ENCODE measurements at regions not wholly inside any gene's neighbourhood (a gene's known extent, or its start where the extent isn't known, plus 50 kb on each side); places are given as distances from the start of the nearest gene placed in this dataset.
"Not testable (repeated sequence)": the region's sequence is repeated elsewhere in the genome, so short reads cannot be mapped to it uniquely, and the experiment has no call there.

GRCh38 chr2:97348265-97348664, 235.3 kb downstream of the ANKRD36 start:
- Mint-ChIP-seq H3K4me3 (ENCODE audit: unreplicated experiment) (no peak overlapping the region), H3K4me1 (ENCODE audit: low read depth, unreplicated experiment) (peaks cover 3% of the 10 kb centered on the region), H3K27me3 (ENCODE audit: unreplicated experiment) (no peaks in the 10 kb centered on the region), H3K27ac (ENCODE audit: unreplicated experiment) (no peak overlapping the region), H3K9me3 (ENCODE audit: unreplicated experiment) (no peaks in the 10 kb centered on the region), H3K36me3 (ENCODE audit: unreplicated experiment) (no peaks in the 10 kb centered on the region)
- TF ChIP-seq, protein P1, sequence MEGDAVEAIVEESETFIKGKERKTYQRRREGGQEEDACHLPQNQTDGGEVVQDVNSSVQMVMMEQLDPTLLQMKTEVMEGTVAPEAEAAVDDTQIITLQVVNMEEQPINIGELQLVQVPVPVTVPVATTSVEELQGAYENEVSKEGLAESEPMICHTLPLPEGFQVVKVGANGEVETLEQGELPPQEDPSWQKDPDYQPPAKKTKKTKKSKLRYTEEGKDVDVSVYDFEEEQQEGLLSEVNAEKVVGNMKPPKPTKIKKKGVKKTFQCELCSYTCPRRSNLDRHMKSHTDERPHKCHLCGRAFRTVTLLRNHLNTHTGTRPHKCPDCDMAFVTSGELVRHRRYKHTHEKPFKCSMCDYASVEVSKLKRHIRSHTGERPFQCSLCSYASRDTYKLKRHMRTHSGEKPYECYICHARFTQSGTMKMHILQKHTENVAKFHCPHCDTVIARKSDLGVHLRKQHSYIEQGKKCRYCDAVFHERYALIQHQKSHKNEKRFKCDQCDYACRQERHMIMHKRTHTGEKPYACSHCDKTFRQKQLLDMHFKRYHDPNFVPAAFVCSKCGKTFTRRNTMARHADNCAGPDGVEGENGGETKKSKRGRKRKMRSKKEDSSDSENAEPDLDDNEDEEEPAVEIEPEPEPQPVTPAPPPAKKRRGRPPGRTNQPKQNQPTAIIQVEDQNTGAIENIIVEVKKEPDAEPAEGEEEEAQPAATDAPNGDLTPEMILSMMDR (IDR thresholded peaks at IDR 0.05; ENCODE audit: partially characterized antibody, unreplicated experiment), result no peak
- DNase-seq, result peak; percentile 21

DNA sequence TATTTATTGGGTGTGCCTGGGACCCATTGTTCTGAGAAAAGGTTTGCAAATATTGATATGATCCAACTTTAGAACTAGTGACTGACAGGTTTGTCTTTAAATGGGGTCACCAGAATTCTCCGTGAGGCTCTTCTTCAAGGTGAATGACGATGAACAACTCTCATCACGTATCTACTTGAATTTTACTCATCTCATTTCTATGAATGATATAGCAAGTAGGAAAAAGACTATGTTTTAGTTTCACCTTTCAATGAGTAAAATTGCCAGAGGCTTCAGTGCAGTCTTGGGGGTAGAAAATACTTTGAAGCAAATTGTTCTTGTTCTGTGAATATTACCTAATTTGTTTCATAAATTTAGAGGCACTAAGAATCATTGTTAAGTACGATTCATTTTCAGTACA, 232.0 kb downstream of the ANKRD36 start:
- not testable (repeated sequence) for H3K27me3 Mint-ChIP-seq (ENCODE audit: unreplicated experiment); H3K36me3 Mint-ChIP-seq (ENCODE audit: unreplicated experiment); H3K9me3 Mint-ChIP-seq (ENCODE audit: unreplicated experiment)

GRCh38 chr2:97333674-97334073, 220.7 kb downstream of the ANKRD36 start:
- not testable (repeated sequence) for H3K4me1 Mint-ChIP-seq (ENCODE audit: low read depth, unreplicated experiment); H3K9me3 Mint-ChIP-seq (ENCODE audit: unreplicated experiment); DNase-seq; H3K27me3 Mint-ChIP-seq (ENCODE audit: unreplicated experiment); H3K27ac Mint-ChIP-seq (ENCODE audit: unreplicated experiment); H3K4me3 Mint-ChIP-seq (ENCODE audit: unreplicated experiment); H3K36me3 Mint-ChIP-seq (ENCODE audit: unreplicated experiment)

More for the DNA sequence above, 232.0 kb downstream of the ANKRD36 start:
- H3K27ac Mint-ChIP-seq (ENCODE audit: unreplicated experiment); DNase-seq; H3K4me1 Mint-ChIP-seq (ENCODE audit: low read depth, unreplicated experiment); H3K4me3 Mint-ChIP-seq (ENCODE audit: unreplicated experiment): not testable (repeated sequence)

DNA sequence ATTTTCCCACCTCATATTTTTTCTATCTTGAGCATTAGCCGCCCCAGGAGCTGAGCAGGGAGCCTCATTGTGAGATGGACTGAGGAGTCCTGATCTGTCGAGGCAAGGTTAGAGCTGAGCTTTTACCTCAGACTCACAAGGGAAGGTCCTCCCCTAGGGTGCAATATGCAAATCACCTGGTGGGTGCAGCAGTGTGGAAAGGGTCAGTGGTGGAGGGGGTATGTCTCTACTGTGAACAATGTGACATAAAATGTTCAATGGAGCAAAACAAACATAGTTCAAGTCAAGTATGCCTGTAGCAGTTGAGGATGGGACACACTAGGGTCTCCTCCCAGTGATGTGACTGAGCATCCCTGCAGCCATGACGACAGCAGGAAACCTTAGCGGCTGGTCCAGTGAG, 219.2 kb downstream of the ANKRD36 start:
- DNase-seq; H3K27ac Mint-ChIP-seq (ENCODE audit: unreplicated experiment); H3K4me3 Mint-ChIP-seq (ENCODE audit: unreplicated experiment); H3K9me3 Mint-ChIP-seq (ENCODE audit: unreplicated experiment); H3K4me1 Mint-ChIP-seq (ENCODE audit: low read depth, unreplicated experiment); H3K36me3 Mint-ChIP-seq (ENCODE audit: unreplicated experiment); H3K27me3 Mint-ChIP-seq (ENCODE audit: unreplicated experiment): not testable (repeated sequence)

DNA sequence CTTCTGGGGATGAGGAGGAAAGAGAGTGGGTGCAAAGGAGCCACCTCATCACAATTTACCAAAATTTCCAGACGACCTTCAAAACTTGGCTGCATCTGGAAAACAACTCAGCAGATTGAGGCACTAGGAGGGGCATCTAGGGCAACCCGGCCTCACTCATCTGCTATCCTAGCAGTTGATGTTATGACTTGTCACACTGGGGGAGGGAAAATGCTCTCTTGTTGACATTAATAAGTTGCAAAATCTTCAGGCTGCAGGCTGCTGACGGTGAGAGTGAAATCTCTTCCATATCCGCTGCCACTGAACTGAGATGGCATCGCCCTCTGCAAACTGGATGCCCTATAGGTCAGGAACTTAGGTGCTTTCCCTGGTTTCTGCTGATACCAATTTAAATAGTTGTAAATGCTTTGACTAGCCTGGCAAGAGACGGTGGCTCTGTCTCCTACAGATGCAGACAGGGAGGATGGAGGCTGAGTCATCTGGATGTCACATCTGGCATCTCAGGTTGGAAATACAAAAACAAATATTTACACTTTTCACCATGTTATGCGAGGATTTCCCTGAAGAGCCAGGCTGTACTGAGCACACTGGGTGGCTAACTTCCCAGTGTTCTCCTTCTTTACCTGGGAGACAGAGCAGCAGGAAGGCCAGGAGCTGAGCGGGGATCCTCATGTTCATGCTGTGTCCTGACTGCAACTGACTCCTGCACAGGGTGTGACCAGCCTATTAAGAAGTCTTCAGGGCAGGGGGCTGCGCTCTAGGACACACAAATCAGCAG, 209.2 kb downstream of the ANKRD36 start:
- H3K27me3 Mint-ChIP-seq (ENCODE audit: unreplicated experiment); H3K36me3 Mint-ChIP-seq (ENCODE audit: unreplicated experiment); H3K4me3 Mint-ChIP-seq (ENCODE audit: unreplicated experiment); H3K4me1 Mint-ChIP-seq (ENCODE audit: low read depth, unreplicated experiment); H3K27ac Mint-ChIP-seq (ENCODE audit: unreplicated experiment); DNase-seq; H3K9me3 Mint-ChIP-seq (ENCODE audit: unreplicated experiment): not testable (repeated sequence)

DNA sequence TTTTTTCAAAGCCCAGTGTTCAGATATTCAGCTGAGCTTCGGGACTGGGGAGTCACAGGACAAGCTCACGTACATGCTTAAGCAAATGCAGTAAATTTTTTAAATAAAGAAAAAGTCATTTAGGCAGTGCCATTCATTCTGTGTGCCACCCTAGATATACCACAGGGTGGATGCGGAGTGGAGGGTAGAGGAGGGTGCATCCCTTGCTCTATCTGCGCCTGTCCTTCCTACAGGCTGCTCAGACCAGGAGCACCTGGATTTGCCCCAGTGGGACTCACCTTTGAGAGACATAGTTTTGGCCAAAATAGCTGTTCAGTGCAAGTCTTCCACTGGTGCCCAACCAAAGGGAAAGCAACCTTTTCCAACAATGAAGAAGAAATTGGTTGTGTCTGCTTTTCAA, 202.4 kb downstream of the ANKRD36 start:
- not testable (repeated sequence) for DNase-seq; H3K4me1 Mint-ChIP-seq (ENCODE audit: low read depth, unreplicated experiment); H3K4me3 Mint-ChIP-seq (ENCODE audit: unreplicated experiment); H3K36me3 Mint-ChIP-seq (ENCODE audit: unreplicated experiment); H3K9me3 Mint-ChIP-seq (ENCODE audit: unreplicated experiment); H3K27ac Mint-ChIP-seq (ENCODE audit: unreplicated experiment); H3K27me3 Mint-ChIP-seq (ENCODE audit: unreplicated experiment)

- H3K27me3 Mint-ChIP-seq (ENCODE audit: unreplicated experiment); H3K4me1 Mint-ChIP-seq (ENCODE audit: low read depth, unreplicated experiment); H3K4me3 Mint-ChIP-seq (ENCODE audit: unreplicated experiment); H3K36me3 Mint-ChIP-seq (ENCODE audit: unreplicated experiment); DNase-seq; H3K27ac Mint-ChIP-seq (ENCODE audit: unreplicated experiment); H3K9me3 Mint-ChIP-seq (ENCODE audit: unreplicated experiment): not testable (repeated sequence)
Observed at GRCh38 chr2:97312426-97312825, 199.5 kb downstream of the ANKRD36 start.

GRCh38 chr2:97305426-97305825, 192.5 kb downstream of the ANKRD36 start:
- H3K36me3 Mint-ChIP-seq (ENCODE audit: unreplicated experiment); H3K27me3 Mint-ChIP-seq (ENCODE audit: unreplicated experiment); DNase-seq; H3K9me3 Mint-ChIP-seq (ENCODE audit: unreplicated experiment); H3K4me1 Mint-ChIP-seq (ENCODE audit: low read depth, unreplicated experiment); H3K27ac Mint-ChIP-seq (ENCODE audit: unreplicated experiment); H3K4me3 Mint-ChIP-seq (ENCODE audit: unreplicated experiment): not testable (repeated sequence)

DNA sequence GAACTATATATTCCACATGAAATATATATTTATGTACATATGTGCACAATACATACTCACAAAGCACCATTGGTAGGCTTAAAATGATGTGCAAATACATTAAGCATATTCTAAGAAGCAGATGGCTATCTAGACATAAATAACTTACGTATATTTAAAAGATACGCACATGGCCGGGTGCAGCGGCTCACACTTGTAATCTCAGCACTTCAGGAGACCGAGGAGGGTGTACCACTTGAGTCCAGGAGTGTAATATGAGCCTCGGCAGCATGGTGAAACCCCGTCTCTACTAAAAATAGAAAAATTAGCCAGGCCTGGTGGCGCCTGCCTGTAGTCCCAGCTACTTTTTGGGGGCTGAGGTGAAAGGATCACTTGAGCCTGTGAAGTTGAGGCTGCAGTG, 189.9 kb downstream of the ANKRD36 start:
- H3K36me3 Mint-ChIP-seq (ENCODE audit: unreplicated experiment); H3K27me3 Mint-ChIP-seq (ENCODE audit: unreplicated experiment): not testable (repeated sequence)

DNA sequence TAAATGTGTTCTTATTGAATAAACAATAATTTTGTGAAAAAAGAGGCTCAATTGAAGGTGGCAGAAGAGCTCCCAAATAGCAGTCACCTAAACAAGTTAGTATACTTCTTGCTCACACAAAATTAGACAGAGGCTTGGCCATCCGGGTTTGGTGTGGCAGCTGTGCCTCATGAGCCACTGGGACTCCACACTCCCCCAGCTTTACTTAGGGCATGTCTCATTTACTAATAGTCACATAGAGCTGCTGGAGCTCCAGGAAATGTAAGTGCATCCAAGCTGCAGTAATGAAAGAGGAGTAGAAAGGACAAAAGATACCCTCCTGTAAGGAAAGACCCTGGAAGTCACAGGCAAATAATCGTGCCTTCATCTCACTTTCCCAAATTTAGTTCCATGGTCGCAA, 188.8 kb downstream of the ANKRD36 start:
- H3K4me1 Mint-ChIP-seq (ENCODE audit: low read depth, unreplicated experiment); H3K27ac Mint-ChIP-seq (ENCODE audit: unreplicated experiment); DNase-seq; H3K27me3 Mint-ChIP-seq (ENCODE audit: unreplicated experiment); H3K9me3 Mint-ChIP-seq (ENCODE audit: unreplicated experiment); H3K36me3 Mint-ChIP-seq (ENCODE audit: unreplicated experiment); H3K4me3 Mint-ChIP-seq (ENCODE audit: unreplicated experiment): not testable (repeated sequence)

More for the DNA sequence above, 189.9 kb downstream of the ANKRD36 start:
- not testable (repeated sequence) for H3K27ac Mint-ChIP-seq (ENCODE audit: unreplicated experiment); H3K9me3 Mint-ChIP-seq (ENCODE audit: unreplicated experiment); H3K4me1 Mint-ChIP-seq (ENCODE audit: low read depth, unreplicated experiment); DNase-seq; H3K4me3 Mint-ChIP-seq (ENCODE audit: unreplicated experiment)
